GM10266 (cell line): ENCODE measurements at regions not wholly inside any gene's neighbourhood (a gene's known extent, or its start where the extent isn't known, plus 50 kb on each side); places are given as distances from the start of the nearest gene placed in this dataset.

Source experiments
- DNase-seq: peaks from one replicate; pipeline ENCODE4 v3.0.0; 2012; ENCODE audit errors: extremely low spot score
- TF ChIP-seq, protein P1 (sequence below): IDR thresholded peaks from 2 replicates; pipeline ENCODE4 v1.5.1; 2012; ENCODE audit warnings: mild to moderate bottlenecking, low read depth; ENCODE audit not compliant: control insufficient read depth, insufficient read depth; ENCODE audit errors: missing control alignments

DNA sequence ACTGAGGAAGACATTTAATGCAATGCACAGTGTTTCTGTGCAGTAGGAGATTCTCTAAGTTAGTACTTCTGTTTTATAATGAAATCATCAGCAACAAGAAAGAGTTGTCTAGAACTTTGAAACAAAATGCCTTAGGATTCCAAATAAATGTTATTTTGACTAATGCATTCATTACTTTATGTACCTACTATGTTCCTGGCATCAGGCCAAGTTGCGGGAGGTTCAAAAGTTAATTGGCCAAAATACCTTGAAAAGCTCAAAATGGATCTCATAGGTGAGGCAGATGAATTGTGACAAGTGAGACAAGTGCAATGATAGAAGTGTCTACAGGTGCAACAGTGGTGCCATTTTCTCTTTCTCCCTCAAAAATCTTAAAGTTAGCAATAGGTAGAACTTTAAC, 289.4 kb downstream of the TOX3 start:
- TF ChIP-seq, protein P1, sequence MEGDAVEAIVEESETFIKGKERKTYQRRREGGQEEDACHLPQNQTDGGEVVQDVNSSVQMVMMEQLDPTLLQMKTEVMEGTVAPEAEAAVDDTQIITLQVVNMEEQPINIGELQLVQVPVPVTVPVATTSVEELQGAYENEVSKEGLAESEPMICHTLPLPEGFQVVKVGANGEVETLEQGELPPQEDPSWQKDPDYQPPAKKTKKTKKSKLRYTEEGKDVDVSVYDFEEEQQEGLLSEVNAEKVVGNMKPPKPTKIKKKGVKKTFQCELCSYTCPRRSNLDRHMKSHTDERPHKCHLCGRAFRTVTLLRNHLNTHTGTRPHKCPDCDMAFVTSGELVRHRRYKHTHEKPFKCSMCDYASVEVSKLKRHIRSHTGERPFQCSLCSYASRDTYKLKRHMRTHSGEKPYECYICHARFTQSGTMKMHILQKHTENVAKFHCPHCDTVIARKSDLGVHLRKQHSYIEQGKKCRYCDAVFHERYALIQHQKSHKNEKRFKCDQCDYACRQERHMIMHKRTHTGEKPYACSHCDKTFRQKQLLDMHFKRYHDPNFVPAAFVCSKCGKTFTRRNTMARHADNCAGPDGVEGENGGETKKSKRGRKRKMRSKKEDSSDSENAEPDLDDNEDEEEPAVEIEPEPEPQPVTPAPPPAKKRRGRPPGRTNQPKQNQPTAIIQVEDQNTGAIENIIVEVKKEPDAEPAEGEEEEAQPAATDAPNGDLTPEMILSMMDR = no peak
- no peak for DNase-seq

DNA sequence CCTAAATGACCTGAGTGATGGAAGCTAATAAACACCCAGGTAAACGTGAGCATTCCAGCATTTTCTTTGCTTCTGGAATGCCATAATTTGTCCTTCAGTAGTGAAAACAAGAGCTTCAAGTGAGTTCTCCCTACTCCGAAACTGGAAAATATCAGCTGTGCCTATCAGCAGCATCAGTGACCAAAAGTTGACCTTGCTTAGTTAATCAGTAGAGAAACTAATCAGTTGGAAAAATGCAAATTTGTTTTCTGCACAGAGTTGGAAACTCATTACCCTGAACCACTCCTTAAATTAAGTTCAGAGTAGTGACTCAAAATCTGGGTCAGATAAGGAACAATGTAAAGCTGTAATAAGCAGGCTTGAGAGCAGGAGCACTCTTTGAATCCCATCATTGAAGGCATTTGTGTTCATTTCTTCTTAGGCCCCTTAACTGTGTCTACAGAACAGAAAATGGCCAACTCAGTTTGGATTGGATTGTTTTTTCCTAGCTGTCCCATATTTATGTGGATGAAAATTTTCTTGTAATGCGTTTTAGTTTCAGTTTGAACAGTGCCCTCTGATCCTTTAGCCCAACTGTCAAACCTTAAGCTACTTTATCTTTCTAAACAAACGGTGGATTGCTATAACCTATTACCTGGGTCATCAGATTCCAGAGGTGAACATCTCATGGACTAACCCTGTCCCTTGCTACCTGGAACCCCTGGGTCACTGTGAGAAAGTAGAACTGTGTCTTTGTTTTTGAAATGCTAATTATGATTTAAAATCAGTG, 290.4 kb downstream of the TOX3 start:
- TF ChIP-seq, protein P1 = no peak
- no peak for DNase-seq

DNA sequence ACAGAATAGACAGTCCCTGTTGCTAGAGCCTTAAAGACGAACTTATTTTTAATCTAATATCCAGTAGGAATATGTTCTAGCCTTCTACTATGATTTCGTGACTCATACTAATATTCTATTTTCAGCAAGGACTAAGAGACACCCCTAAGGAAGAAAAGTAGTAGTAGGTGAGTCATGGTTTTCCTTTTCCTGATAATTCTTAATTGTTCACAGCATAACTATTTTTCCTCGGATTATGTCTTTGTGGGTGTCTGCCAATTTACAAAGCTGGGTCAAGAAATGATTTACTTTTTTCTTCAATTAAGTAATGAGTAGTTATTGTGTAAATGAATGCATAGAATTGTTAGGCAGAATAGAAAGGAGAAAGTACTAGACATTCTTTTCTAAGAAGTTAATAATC, 292.2 kb downstream of the TOX3 start:
- TF ChIP-seq, protein P1 = no peak
- DNase-seq = no peak

DNA sequence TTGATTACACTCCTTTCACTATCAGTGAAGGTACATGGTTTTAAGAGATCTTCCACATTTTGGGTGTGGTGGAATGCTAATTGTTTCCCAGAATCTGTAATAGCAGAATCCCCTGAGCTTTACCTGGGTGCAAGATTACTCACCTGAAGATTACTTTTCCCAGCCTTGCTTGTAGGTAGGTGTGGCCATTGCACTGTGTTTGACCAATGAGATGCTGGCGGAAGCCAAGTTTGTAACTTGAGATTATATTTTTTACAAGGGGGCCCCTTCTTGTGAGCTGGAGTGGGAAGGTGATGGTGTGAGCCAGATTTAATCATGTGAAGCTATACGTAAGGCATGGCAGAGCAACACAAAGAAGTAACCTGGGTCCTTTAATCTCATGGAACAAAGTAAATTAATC, 294.3 kb downstream of the TOX3 start:
- TF ChIP-seq, protein P1 = no peak
- no peak for DNase-seq

DNA sequence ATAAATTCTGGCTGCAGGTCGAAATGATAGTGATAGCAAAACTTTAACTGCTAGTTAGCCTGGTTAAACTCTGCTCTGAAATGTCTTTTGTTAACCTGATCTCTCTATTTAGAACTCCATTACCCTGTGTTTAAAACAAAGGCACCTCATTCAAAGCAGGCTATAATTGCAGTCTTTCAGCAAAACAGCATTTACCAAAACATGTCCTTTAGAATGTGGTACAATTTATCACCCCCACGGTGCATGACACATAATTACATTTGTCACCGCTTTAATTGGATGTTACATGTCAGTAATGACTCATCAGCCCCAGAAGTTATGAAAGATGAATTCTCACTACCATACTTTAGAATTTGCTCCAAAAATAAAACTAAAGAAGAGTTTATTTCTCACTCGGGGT, 295.4 kb downstream of the TOX3 start:
- no peak for DNase-seq

DNA sequence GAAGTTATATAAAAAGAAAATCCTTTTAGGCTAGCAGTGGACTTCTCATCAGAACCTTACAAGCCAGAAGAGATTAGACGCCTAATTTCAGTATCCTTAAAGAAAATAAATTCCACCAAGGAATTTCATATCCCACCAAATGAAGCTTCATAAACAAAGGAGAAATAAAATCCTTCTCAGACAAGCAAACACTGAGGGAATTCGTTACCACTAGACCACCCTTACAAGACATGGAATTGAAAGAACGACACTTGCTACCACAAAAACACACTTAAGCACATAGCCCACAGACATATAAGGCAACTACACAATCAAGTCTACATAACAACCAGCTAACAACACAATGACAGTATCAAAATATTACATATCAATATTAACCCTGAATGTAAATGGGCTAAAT, 299.2 kb downstream of the TOX3 start:
- no peak for DNase-seq
- TF ChIP-seq, protein P1 = no peak

More for the DNA sequence above, 295.4 kb downstream of the TOX3 start:
- TF ChIP-seq, protein P1 = no peak

DNA sequence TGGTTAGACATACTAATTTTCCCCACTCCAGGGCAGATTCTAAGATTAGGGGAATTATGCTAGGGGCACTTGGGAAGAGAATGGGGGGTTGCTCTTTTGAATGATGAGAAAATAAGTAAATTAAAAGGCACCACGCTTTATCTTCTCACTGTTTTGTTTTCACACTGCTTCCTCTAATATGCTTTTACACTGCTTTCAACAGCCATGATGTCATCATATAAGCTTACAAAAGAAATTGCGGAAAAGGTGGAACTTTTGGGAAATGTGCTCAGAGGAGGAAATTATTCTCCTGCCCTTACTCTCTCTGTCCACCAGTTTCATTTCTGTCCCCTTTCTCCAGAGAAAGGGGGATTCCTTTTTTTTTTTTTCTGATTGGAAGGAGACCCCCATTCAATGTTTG, 308.2 kb downstream of the TOX3 start:
- DNase-seq = no peak
- TF ChIP-seq, protein P1 = no peak
